A172 (cell line): ENCODE measurements at regions not wholly inside any gene's neighbourhood (a gene's known extent, or its start where the extent isn't known, plus 50 kb on each side); places are given as distances from the start of the nearest gene placed in this dataset.
"Not testable (repeated sequence)": the region's sequence is repeated elsewhere in the genome, so short reads cannot be mapped to it uniquely, and the experiment has no call there.

Source experiments
- DNase-seq: peaks from one replicate; pipeline ENCODE4 v3.0.0-alpha.2; 2015; ENCODE audit warnings: low spot score

GRCh38 chr2:122319539-122320132 is 564.2 kb downstream of the TSN start:
- no peak for DNase-seq

DNA sequence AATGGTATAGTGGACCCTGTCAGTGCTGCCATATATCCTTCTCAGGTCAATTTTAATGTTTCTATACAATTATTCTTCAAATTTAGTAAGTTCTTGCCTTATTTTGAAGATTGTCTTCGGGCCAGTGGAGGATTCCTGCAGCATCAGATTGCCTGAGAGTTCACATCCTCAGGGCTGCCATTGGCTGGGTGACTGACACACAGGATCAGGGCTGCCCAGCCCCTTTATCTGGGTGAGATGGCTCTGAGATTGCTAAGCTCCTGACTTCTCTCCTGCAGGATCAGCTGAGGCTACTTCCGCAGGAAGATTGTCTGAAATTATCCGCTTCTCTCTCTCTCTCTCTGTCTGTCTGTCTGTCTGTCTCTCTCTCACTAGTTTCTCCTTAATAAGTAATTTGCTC is 567.4 kb downstream of the TSN start:
- DNase-seq = no peak

GRCh38 chr2:122323927-122324326 is 568.5 kb downstream of the TSN start:
- no peak for DNase-seq

- DNase-seq = no peak
Observed at GRCh38 chr2:122326471-122326870, 571.0 kb downstream of the TSN start.

- no peak for DNase-seq
Observed at GRCh38 chr2:122328816-122329215, 573.4 kb downstream of the TSN start.

- DNase-seq = no peak
Observed at GRCh38 chr2:122329278-122329677, 573.8 kb downstream of the TSN start.

- DNase-seq = no peak
Observed at GRCh38 chr2:122333932-122334331, 578.5 kb downstream of the TSN start.

DNA sequence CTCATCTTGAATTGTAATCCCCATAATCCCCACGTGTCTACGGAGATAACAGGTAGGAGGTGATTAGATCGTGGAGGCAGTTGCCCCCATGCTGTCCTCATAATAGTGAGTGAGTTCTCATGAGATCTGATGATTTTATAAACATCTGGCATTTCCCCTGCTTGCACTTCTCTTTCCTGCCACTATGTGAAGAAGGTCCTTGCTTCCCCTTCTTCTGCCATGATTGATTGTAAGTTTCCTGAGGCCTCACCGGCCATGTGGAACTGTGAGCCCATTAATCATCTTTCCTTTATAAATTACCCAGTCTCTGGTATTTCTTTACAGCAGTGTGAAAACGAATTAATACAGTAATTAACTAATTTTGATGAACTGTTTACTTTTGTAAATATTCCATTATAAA is 582.5 kb downstream of the TSN start:
- DNase-seq = no peak

GRCh38 chr2:122340246-122340645 is 584.8 kb downstream of the TSN start:
- DNase-seq = no peak

GRCh38 chr2:122341007-122341406 is 585.6 kb downstream of the TSN start:
- no peak for DNase-seq

- not testable (repeated sequence) for DNase-seq
Observed at GRCh38 chr2:122352151-122352550, 596.7 kb downstream of the TSN start.

- no peak for DNase-seq
Observed at GRCh38 chr2:122357998-122358397, 602.5 kb downstream of the TSN start.

- DNase-seq = no peak
Observed at GRCh38 chr2:122358729-122359128, 603.3 kb downstream of the TSN start.

DNA sequence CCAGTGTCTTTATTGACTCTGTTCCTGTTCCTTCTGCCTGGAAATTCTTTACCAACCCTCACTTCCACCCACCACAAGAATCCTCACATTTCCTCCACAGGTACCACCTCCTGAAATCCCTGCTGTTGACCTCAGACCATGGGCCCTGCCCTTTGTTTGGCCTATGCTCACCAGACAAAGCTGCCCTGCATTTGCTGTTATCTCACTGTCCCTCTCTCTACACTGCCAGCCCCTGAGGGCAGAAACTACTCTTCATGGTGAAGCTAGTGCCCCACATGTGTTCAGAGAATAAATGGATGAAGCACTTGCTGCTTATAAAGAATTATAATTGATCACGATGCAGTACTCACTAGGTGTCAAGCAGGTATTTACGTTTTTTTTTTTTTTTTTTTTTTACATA is 608.4 kb downstream of the TSN start:
- DNase-seq = no peak

DNA sequence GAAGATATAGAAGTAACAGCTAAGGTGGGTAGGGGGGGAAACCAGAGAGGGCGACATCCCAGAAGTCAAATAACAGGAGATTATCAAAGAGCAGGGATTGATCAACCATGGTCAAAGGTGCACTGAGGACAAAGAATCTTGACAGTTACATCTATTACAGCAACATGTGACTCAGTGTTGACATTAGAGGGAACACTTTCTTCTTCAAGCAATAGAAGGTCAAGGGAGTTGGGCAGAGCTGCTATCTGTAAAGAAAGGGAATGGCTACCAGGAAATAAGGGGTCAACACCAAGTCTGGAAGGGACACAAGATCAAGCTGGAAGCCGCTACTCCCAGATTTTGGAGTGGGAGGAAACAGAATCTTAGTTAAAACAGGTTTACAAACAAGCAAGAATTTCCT is 611.0 kb downstream of the TSN start:
- no peak for DNase-seq

GRCh38 chr2:122366969-122367645 is 611.7 kb downstream of the TSN start:
- no peak for DNase-seq

GRCh38 chr2:122367646-122368010 is 612.2 kb downstream of the TSN start:
- DNase-seq = no peak

DNA sequence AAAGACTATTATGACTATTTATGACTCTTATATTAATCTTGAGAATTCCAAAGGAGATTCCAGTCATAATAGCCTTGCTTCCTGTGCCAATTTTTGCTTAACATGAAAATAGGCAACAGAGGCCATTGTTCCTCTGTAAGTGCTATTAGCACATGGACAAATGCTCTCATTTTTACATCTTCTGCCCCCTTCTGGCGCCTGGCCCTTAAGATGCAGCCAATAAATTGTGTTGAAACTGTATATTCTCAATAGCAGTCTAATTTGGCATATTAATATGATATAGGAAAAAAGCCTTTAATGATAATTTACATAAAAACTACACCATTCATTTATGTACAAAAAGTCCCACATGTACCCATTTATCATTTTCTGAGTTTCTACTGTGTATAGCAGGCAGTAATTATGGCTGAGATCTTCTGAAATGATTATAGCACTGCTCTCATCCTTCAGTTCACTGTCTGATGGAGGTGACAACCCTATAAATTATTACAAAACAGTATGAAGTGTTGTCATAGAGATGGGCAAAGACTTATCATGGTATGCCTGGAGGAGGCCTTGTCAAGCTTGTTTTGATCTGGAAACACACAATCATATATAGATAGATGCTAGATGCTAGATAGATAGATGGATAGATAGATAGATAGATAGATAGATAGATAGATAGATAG is 613.3 kb downstream of the TSN start:
- DNase-seq = no peak

- DNase-seq = no peak
Observed at GRCh38 chr2:122378521-122378920, 623.1 kb downstream of the TSN start.

DNA sequence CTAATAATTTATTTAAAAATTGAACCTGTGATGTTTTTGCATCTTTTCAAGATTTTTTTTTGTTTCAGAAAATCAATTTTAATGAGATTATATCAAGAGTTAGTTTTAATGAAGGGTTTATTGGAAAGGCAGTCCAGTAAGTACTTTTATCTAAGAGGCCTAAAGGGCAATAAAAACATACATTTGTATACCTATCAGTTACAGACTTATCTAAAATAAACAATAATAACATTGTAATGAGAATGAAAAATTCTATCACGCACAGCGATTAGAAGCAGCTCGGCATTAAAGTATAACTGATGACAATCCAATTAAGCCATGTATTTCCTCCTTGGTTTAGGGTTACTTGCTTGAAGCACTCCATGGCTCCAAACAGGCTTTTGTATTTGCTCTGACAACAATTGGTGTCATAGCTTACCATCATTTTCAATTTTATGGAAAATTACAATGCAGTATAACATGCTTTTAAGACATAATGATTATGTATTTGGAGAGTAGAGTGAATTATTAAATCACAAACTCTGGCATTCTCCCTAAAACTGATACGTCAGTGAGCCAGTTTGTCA is 629.4 kb downstream of the TSN start:
- DNase-seq = no peak

- no peak for DNase-seq
Observed at GRCh38 chr2:122388208-122388607, 632.8 kb downstream of the TSN start.

GRCh38 chr2:122389694-122390093 is 634.2 kb downstream of the TSN start:
- no peak for DNase-seq

- DNase-seq = no peak
Observed at GRCh38 chr2:122390406-122390805, 635.0 kb downstream of the TSN start.
